ENCODE measurements at regions not wholly inside any gene's neighbourhood (a gene's known extent, or its start where the extent isn't known, plus 50 kb on each side); places are given as distances from the start of the nearest gene placed in this dataset.

DNA sequence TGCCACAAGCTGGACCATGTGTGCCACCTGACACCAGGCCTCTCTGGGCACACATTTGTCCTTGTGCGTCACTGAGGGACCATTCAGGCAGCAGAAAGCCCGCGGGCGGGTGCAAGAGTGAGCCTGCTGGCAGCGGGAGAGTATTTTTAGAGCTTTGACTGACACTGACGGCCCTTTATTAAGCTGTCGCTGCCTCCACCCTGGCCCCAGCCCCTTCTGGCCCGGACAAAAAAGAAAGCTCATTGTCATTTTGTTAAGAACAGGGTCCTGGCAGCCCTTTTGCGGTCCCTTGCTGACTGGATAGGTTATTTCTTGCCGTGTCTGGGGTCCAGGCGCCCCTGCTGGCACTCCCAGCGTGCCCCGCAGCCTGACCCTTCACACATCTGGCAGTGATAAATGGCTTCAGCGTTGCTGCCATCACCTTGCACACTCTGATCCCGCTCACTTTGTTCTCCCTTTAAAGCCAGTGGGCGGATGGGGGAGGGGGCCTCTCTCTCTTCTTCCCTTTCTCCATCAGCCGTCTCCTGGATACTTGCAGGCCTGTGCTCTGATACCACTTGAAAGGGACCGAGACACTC lies 78.4 kb upstream of the NKD1 start:
- Histone ChIP-seq H3K79me2 (ENCODE audit: insufficient read depth, low read length) (no peaks in the 10 kb centered on the region), H3K9ac (ENCODE audit: insufficient read depth, low read length, poor library complexity, severe bottlenecking) (no peak overlapping the region), H3K27me3 (ENCODE audit: control insufficient read depth in 2 of 2, insufficient read depth in 2 of 2, low read length in 2 of 2) (peaks cover 8 to 41% of the 10 kb centered on the region in 2 donors), H4K20me1 (ENCODE audit: insufficient read depth, low read length) (no peaks in the 10 kb centered on the region), H3K9me3 (replicated peaks in 1 of 2; ENCODE audit: control insufficient read depth in 1 of 2, insufficient read depth in 1 of 2, low read length in 2 of 2) (no peaks in the 10 kb centered on the region), H3K4me2 (replicated peaks; ENCODE audit: extremely low read depth, low read length, poor library complexity, severe bottlenecking) (no peak overlapping the region), H3K36me3 (replicated peaks in 1 of 2; ENCODE audit: control insufficient read depth in 1 of 2, insufficient read depth in 2 of 2, low read length in 2 of 2) (no peaks in the 10 kb centered on the region), H3K4me1 (ENCODE audit: control insufficient read depth in 1 of 2, insufficient read depth in 2 of 2, low read length in 2 of 2) (no peaks in the 10 kb centered on the region), H3K4me3 (replicated peaks in 1 of 3; ENCODE audit: low read depth in 2 of 3, low read length in 3 of 3) (no peak overlapping the region), H3K27ac (ENCODE audit: low read depth in 1 of 2, low read length in 2 of 2) (no peak overlapping the region), H2AFZ (ENCODE audit: insufficient read depth, low read depth, low read length, poor library complexity, severe bottlenecking) (no peak overlapping the region)
- intact Hi-C loops (cut with micrococcal nuclease), result no loop called here
- DNase-seq, result no peak
- WGBS (ENCODE audit: insufficient coverage), result 87% methylated on average over 12 of the region's 18 CpGs
- peaks cover 0 to 2% (median 0%) of the 10 kb centered on the region in 7 donors for H3K9me3 Mint-ChIP-seq
- no peaks in the 10 kb centered on the region for H3K4me1 Mint-ChIP-seq
- peaks cover 33 to 46% (median 44%) of the 10 kb centered on the region in 3 donors for H3K27me3 Mint-ChIP-seq (ENCODE audit: low read depth in 3 of 3)
- H3K36me3 Mint-ChIP-seq, result no peaks in the 10 kb centered on the region
- TF ChIP-seq, protein P1, sequence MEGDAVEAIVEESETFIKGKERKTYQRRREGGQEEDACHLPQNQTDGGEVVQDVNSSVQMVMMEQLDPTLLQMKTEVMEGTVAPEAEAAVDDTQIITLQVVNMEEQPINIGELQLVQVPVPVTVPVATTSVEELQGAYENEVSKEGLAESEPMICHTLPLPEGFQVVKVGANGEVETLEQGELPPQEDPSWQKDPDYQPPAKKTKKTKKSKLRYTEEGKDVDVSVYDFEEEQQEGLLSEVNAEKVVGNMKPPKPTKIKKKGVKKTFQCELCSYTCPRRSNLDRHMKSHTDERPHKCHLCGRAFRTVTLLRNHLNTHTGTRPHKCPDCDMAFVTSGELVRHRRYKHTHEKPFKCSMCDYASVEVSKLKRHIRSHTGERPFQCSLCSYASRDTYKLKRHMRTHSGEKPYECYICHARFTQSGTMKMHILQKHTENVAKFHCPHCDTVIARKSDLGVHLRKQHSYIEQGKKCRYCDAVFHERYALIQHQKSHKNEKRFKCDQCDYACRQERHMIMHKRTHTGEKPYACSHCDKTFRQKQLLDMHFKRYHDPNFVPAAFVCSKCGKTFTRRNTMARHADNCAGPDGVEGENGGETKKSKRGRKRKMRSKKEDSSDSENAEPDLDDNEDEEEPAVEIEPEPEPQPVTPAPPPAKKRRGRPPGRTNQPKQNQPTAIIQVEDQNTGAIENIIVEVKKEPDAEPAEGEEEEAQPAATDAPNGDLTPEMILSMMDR (IDR thresholded peaks at IDR 0.05), result no peak
- peak overlapping the region in 1 of 2 donors; percentile 46 for H3K4me3 Mint-ChIP-seq
- H3K27ac Mint-ChIP-seq, result no peak overlapping the region

DNA sequence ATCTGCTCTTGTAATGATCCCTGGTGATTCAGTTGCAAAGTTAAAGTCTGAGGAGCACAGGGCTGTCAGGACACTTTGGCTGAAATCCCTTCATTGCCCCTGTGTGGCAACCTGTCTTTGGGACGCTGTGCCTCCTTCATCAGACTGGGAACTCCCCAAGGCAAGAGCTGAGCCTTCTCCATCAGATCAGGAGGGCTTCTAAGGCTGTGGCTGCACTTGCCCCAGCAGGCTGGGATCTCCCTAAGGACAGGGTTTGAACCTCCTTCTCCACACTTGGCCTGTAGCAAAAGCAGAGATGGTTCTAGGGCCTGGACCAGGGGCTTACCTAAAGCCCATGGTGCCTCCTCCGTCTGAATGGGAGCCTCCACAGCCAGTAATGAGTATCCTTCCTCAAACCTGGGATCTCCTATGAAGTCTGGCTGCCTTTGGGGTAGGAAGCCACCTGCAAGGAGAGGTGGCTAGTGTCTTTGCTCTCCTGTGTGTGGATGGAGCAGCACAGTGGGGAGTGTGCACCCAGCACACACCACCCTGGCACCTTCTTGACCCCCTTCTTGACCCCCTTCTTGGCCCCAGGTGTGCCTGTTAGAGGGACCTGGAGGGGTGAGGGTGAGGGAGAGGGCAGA lies 79.0 kb upstream of the NKD1 start:
- H3K27ac Mint-ChIP-seq, result peak overlapping the region in 1 of 7 donors; percentile 49
- H3K4me2 ChIP-seq (replicated peaks; ENCODE audit: extremely low read depth, low read length, poor library complexity, severe bottlenecking), result no peak overlapping the region

More for the DNA sequence above, 79.0 kb upstream of the NKD1 start:
- intact Hi-C loops (cut with micrococcal nuclease), result no loop called here
- peaks cover 33 to 46% (median 43%) of the 10 kb centered on the region in 3 donors for H3K27me3 Mint-ChIP-seq (ENCODE audit: low read depth in 3 of 3)
- H3K4me1 ChIP-seq (ENCODE audit: control insufficient read depth in 1 of 2, insufficient read depth in 2 of 2, low read length in 2 of 2), result no peaks in the 10 kb centered on the region
- no peaks in the 10 kb centered on the region for H3K79me2 ChIP-seq (ENCODE audit: insufficient read depth, low read length)
- no peaks in the 10 kb centered on the region for H3K4me1 Mint-ChIP-seq
- no peak overlapping the region for H3K4me3 ChIP-seq (replicated peaks in 1 of 3; ENCODE audit: low read depth in 2 of 3, low read length in 3 of 3)
- H3K27ac ChIP-seq (ENCODE audit: low read depth in 1 of 2, low read length in 2 of 2), result no peak overlapping the region
- H3K36me3 ChIP-seq (replicated peaks in 1 of 2; ENCODE audit: control insufficient read depth in 1 of 2, insufficient read depth in 2 of 2, low read length in 2 of 2), result no peaks in the 10 kb centered on the region
- H3K9ac ChIP-seq (ENCODE audit: insufficient read depth, low read length, poor library complexity, severe bottlenecking), result no peak overlapping the region
- H4K20me1 ChIP-seq (ENCODE audit: insufficient read depth, low read length), result no peaks in the 10 kb centered on the region
- no peaks in the 10 kb centered on the region for H3K36me3 Mint-ChIP-seq
- TF ChIP-seq, protein P1 (IDR thresholded peaks at IDR 0.05), result no peak
- no peak for DNase-seq
- no peak overlapping the region for H2AFZ ChIP-seq (ENCODE audit: insufficient read depth, low read depth, low read length, poor library complexity, severe bottlenecking)
- peaks cover 0 to 2% (median 0%) of the 10 kb centered on the region in 7 donors for H3K9me3 Mint-ChIP-seq
- peak overlapping the region in 1 of 2 donors; percentile 80 for H3K4me3 Mint-ChIP-seq
- H3K9me3 ChIP-seq (replicated peaks in 1 of 2; ENCODE audit: control insufficient read depth in 1 of 2, insufficient read depth in 1 of 2, low read length in 2 of 2), result no peaks in the 10 kb centered on the region
- peaks cover 8 to 41% of the 10 kb centered on the region in 2 donors for H3K27me3 ChIP-seq (ENCODE audit: control insufficient read depth in 2 of 2, insufficient read depth in 2 of 2, low read length in 2 of 2)
- 0% methylated on average over 1 of the region's 2 CpGs for WGBS (ENCODE audit: insufficient coverage)

All from CD14-positive monocyte (primary cell).